ENCODE measurements at regions not wholly inside any gene's neighbourhood (a gene's known extent, or its start where the extent isn't known, plus 50 kb on each side); places are given as distances from the start of the nearest gene placed in this dataset.

- no peak overlapping the region for H3K27ac ChIP-seq (ENCODE audit: control insufficient read depth, insufficient read depth, low read length)
- H3K36me3 ChIP-seq (ENCODE audit: control insufficient read depth in 2 of 2, extremely low read depth in 1 of 2, insufficient read depth in 2 of 2, low read length in 2 of 2) = no peaks in the 10 kb centered on the region
- no peak for TF ChIP-seq CTCF (optimal IDR thresholded peaks at IDR 0.05 in 1 of 3, IDR thresholded peaks at IDR 0.05 in 1 of 3, conservative IDR thresholded peaks at IDR 0.05 in 1 of 3; ENCODE audit: extremely low read depth in 1 of 3, insufficient read depth in 2 of 3, low read length in 3 of 3)
- TF ChIP-seq EZH2 (IDR thresholded peaks at IDR 0.05; ENCODE audit: low read length) = no peak
- H4K20me1 ChIP-seq (ENCODE audit: control insufficient read depth, extremely low read depth, insufficient read depth, low read length) = no peaks in the 10 kb centered on the region
- no peak overlapping the region for H3K4me3 ChIP-seq (ENCODE audit: control insufficient read depth in 2 of 3, extremely low read depth in 1 of 3, insufficient read depth in 2 of 3, low read depth in 1 of 3, low read length in 3 of 3)
- no peaks in the 10 kb centered on the region for H3K9me3 ChIP-seq (ENCODE audit: control insufficient read depth, low read depth, low read length)
- no peaks in the 10 kb centered on the region for H3K4me1 ChIP-seq (ENCODE audit: control insufficient read depth, extremely low read depth, insufficient read depth, low read length)
- H3K9me1 ChIP-seq (ENCODE audit: control insufficient read depth, extremely low read depth, insufficient read depth, low read length) = no peaks in the 10 kb centered on the region
- no peak overlapping the region for H2AFZ ChIP-seq (ENCODE audit: control insufficient read depth, low read length)
- H3K9ac ChIP-seq (ENCODE audit: control insufficient read depth, extremely low read depth, insufficient read depth, low read length) = no peak overlapping the region
- dilution Hi-C loops (cut with MboI; ENCODE audit: extremely low pct_ligation_motif_present, low sequenced_read_pairs) = no loop called here
- FAIRE-seq = no peak
- H3K4me2 ChIP-seq (ENCODE audit: control insufficient read depth, extremely low read depth, insufficient read depth, low read depth, low read length) = no peak overlapping the region
- H3K27me3 ChIP-seq (ENCODE audit: control insufficient read depth, extremely low read depth, insufficient read depth, low read length) = no peaks in the 10 kb centered on the region
- H3K79me2 ChIP-seq (ENCODE audit: control insufficient read depth, insufficient read depth, low read length) = no peaks in the 10 kb centered on the region
- DNase-seq (ENCODE audit: low read depth, low spot score) = no peak
Observed at GRCh38 chr4:89382439-89382838, 74.8 kb upstream of the GPRIN3 start.

- H3K9me1 ChIP-seq (ENCODE audit: control insufficient read depth, extremely low read depth, insufficient read depth, low read length) = no peaks in the 10 kb centered on the region
- DNase-seq (ENCODE audit: low read depth, low spot score) = no peak
Observed at GRCh38 chr4:89380980-89381379, 73.4 kb upstream of the GPRIN3 start.

More at GRCh38 chr4:89380980-89381379, 73.4 kb upstream of the GPRIN3 start:
- Histone ChIP-seq H3K9ac (ENCODE audit: control insufficient read depth, extremely low read depth, insufficient read depth, low read length) (no peak overlapping the region), H3K9me3 (ENCODE audit: control insufficient read depth, low read depth, low read length) (no peaks in the 10 kb centered on the region), H4K20me1 (ENCODE audit: control insufficient read depth, extremely low read depth, insufficient read depth, low read length) (no peaks in the 10 kb centered on the region), H3K4me2 (ENCODE audit: control insufficient read depth, extremely low read depth, insufficient read depth, low read depth, low read length) (no peak overlapping the region), H3K4me1 (ENCODE audit: control insufficient read depth, extremely low read depth, insufficient read depth, low read length) (no peaks in the 10 kb centered on the region), H3K27ac (ENCODE audit: control insufficient read depth, insufficient read depth, low read length) (no peak overlapping the region), H3K27me3 (ENCODE audit: control insufficient read depth, extremely low read depth, insufficient read depth, low read length) (no peaks in the 10 kb centered on the region), H3K4me3 (ENCODE audit: control insufficient read depth in 2 of 3, extremely low read depth in 1 of 3, insufficient read depth in 2 of 3, low read depth in 1 of 3, low read length in 3 of 3) (no peak overlapping the region), H2AFZ (ENCODE audit: control insufficient read depth, low read length) (no peak overlapping the region), H3K79me2 (ENCODE audit: control insufficient read depth, insufficient read depth, low read length) (no peaks in the 10 kb centered on the region), H3K36me3 (ENCODE audit: control insufficient read depth in 2 of 2, extremely low read depth in 1 of 2, insufficient read depth in 2 of 2, low read length in 2 of 2) (no peaks in the 10 kb centered on the region)
- no peak for TF ChIP-seq EZH2 (IDR thresholded peaks at IDR 0.05; ENCODE audit: low read length)
- TF ChIP-seq CTCF (optimal IDR thresholded peaks at IDR 0.05 in 1 of 3, IDR thresholded peaks at IDR 0.05 in 1 of 3, conservative IDR thresholded peaks at IDR 0.05 in 1 of 3; ENCODE audit: extremely low read depth in 1 of 3, insufficient read depth in 2 of 3, low read length in 3 of 3) = no peak
- dilution Hi-C loops (cut with MboI; ENCODE audit: extremely low pct_ligation_motif_present, low sequenced_read_pairs) = no loop called here
- no peak for FAIRE-seq

Measured in keratinocyte (primary cell).